ENCODE measurements at regions not wholly inside any gene's neighbourhood (a gene's known extent, or its start where the extent isn't known, plus 50 kb on each side); places are given as distances from the start of the nearest gene placed in this dataset.

DNA sequence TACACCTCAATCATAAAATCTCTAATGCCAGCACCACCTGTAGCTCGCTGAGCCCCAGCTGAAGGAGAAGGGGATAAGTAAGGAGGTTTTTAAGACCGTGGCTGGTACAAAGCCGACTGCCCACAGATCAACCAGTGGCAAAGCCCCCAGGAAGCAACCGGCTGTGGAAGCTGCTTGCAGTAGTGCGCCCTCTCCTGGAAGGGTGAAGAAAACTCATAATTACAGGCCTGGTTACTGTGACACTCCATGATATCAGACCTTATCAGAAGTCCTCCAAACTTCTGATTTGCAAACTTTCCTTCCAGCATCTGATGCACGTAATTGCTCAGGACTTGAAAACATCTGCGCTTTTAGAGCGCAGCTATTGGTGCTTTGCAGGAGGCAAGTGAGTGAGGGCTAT lies 63.1 kb upstream of the MCTP2 start:
- no peak for TF ChIP-seq SRF (IDR thresholded peaks at IDR 0.05; ENCODE audit: low read depth in 2 of 2, low read length in 2 of 2)
- TF ChIP-seq, protein P1, sequence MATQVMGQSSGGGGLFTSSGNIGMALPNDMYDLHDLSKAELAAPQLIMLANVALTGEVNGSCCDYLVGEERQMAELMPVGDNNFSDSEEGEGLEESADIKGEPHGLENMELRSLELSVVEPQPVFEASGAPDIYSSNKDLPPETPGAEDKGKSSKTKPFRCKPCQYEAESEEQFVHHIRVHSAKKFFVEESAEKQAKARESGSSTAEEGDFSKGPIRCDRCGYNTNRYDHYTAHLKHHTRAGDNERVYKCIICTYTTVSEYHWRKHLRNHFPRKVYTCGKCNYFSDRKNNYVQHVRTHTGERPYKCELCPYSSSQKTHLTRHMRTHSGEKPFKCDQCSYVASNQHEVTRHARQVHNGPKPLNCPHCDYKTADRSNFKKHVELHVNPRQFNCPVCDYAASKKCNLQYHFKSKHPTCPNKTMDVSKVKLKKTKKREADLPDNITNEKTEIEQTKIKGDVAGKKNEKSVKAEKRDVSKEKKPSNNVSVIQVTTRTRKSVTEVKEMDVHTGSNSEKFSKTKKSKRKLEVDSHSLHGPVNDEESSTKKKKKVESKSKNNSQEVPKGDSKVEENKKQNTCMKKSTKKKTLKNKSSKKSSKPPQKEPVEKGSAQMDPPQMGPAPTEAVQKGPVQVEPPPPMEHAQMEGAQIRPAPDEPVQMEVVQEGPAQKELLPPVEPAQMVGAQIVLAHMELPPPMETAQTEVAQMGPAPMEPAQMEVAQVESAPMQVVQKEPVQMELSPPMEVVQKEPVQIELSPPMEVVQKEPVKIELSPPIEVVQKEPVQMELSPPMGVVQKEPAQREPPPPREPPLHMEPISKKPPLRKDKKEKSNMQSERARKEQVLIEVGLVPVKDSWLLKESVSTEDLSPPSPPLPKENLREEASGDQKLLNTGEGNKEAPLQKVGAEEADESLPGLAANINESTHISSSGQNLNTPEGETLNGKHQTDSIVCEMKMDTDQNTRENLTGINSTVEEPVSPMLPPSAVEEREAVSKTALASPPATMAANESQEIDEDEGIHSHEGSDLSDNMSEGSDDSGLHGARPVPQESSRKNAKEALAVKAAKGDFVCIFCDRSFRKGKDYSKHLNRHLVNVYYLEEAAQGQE (IDR thresholded peaks at IDR 0.05; ENCODE audit: low read depth, low read length), result no peak
- TF ChIP-seq, protein P2, sequence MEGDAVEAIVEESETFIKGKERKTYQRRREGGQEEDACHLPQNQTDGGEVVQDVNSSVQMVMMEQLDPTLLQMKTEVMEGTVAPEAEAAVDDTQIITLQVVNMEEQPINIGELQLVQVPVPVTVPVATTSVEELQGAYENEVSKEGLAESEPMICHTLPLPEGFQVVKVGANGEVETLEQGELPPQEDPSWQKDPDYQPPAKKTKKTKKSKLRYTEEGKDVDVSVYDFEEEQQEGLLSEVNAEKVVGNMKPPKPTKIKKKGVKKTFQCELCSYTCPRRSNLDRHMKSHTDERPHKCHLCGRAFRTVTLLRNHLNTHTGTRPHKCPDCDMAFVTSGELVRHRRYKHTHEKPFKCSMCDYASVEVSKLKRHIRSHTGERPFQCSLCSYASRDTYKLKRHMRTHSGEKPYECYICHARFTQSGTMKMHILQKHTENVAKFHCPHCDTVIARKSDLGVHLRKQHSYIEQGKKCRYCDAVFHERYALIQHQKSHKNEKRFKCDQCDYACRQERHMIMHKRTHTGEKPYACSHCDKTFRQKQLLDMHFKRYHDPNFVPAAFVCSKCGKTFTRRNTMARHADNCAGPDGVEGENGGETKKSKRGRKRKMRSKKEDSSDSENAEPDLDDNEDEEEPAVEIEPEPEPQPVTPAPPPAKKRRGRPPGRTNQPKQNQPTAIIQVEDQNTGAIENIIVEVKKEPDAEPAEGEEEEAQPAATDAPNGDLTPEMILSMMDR (IDR thresholded peaks at IDR 0.05 in 2 of 3, conservative IDR thresholded peaks at IDR 0.05 in 1 of 3; ENCODE audit: control insufficient read depth in 2 of 3, extremely low read depth in 1 of 3, insufficient read depth in 1 of 3, low read depth in 3 of 3, low read length in 3 of 3), result peak; percentile 1 to 32 (median 28); a peak in 1 of 6 replicates
- TF ChIP-seq NRF1 (conservative IDR thresholded peaks at IDR 0.05; ENCODE audit: low read depth, low read length), result no peak
- TF ChIP-seq, protein P3, sequence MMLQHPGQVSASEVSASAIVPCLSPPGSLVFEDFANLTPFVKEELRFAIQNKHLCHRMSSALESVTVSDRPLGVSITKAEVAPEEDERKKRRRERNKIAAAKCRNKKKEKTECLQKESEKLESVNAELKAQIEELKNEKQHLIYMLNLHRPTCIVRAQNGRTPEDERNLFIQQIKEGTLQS (IDR thresholded peaks at IDR 0.05; ENCODE audit: borderline replicate concordance, extremely low read depth, low read depth, low read length), result no peak
- no peak for TF ChIP-seq CHD2 (IDR thresholded peaks at IDR 0.05; ENCODE audit: borderline replicate concordance, low read depth, low read length)
- TF ChIP-seq CBX5 (IDR thresholded peaks at IDR 0.05; ENCODE audit: low read depth), result no peak
- TF ChIP-seq STAT3 (IDR thresholded peaks at IDR 0.05; ENCODE audit: low read depth, low read length), result no peak
- TF ChIP-seq POLR2A (IDR thresholded peaks at IDR 0.05; ENCODE audit: low read depth, low read length), result no peak
- TF ChIP-seq RAD51 (IDR thresholded peaks at IDR 0.05), result no peak
- no peak for TF ChIP-seq CHD4 (IDR thresholded peaks at IDR 0.05)
- no peak for TF ChIP-seq PML (IDR thresholded peaks at IDR 0.05; ENCODE audit: low read length)
- TF ChIP-seq, protein P4, sequence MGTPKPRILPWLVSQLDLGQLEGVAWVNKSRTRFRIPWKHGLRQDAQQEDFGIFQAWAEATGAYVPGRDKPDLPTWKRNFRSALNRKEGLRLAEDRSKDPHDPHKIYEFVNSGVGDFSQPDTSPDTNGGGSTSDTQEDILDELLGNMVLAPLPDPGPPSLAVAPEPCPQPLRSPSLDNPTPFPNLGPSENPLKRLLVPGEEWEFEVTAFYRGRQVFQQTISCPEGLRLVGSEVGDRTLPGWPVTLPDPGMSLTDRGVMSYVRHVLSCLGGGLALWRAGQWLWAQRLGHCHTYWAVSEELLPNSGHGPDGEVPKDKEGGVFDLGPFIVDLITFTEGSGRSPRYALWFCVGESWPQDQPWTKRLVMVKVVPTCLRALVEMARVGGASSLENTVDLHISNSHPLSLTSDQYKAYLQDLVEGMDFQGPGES (IDR thresholded peaks at IDR 0.05), result no peak
- TF ChIP-seq CEBPB (IDR thresholded peaks at IDR 0.05; ENCODE audit: borderline replicate concordance in 1 of 2, low read depth in 2 of 2, low read length in 2 of 2), result no peak

Measured in GM12878 (cell line).